GM04503 (cell line): ENCODE measurements at regions not wholly inside any gene's neighbourhood (a gene's known extent, or its start where the extent isn't known, plus 50 kb on each side); places are given as distances from the start of the nearest gene placed in this dataset.
A peak's percentile ranks its signal among the peaks of the same experiment; 100 is the strongest.

Experiments used
- DNase-seq: peaks from one replicate; pipeline ENCODE4 v3.0.0-alpha.2; 2012; ENCODE audit warnings: low read depth

GRCh38 chr9:87824216-87824875, 58.3 kb upstream of the SPATA31E1 start:
- no peak for DNase-seq

GRCh38 chr9:87824886-87825285, 57.8 kb upstream of the SPATA31E1 start:
- no peak for DNase-seq

- DNase-seq, result no peak
Observed at GRCh38 chr9:87826331-87826730, 56.3 kb upstream of the SPATA31E1 start.

GRCh38 chr9:87827341-87827740, 55.3 kb upstream of the SPATA31E1 start:
- DNase-seq, result peak; percentile 19

GRCh38 chr9:87829756-87830155, 52.9 kb upstream of the SPATA31E1 start:
- DNase-seq, result no peak

GRCh38 chr9:87830446-87830845, 52.2 kb upstream of the SPATA31E1 start:
- no peak for DNase-seq

GRCh38 chr9:87831159-87831558, 51.5 kb upstream of the SPATA31E1 start:
- no peak for DNase-seq
